ENCODE measurements at regions not wholly inside any gene's neighbourhood (a gene's known extent, or its start where the extent isn't known, plus 50 kb on each side); places are given as distances from the start of the nearest gene placed in this dataset.

- no peak overlapping the region for H3K27ac ChIP-seq
- no peaks in the 10 kb centered on the region for H3K9me3 ChIP-seq (ENCODE audit: low read depth)
- no peaks in the 10 kb centered on the region for H3K79me2 ChIP-seq
- no peaks in the 10 kb centered on the region for H4K20me1 ChIP-seq (ENCODE audit: insufficient read depth, poor library complexity, severe bottlenecking)
- DNase-seq (ENCODE audit: low spot score), result no peak
- TF ChIP-seq EZH2 (IDR thresholded peaks at IDR 0.05; ENCODE audit: borderline replicate concordance) (no peak), CTCF (IDR thresholded peaks at IDR 0.05; ENCODE audit: poor library complexity) (no peak), EZH2phosphoT487 (IDR thresholded peaks at IDR 0.05; ENCODE audit: low read depth, severe bottlenecking, unreplicated experiment) (no peak)
- H3K4me1 ChIP-seq (ENCODE audit: insufficient read depth), result no peaks in the 10 kb centered on the region
- no peak overlapping the region for H2AFZ ChIP-seq
- H3K4me2 ChIP-seq, result no peak overlapping the region
- H3K4me3 ChIP-seq, result no peak overlapping the region
- no peaks in the 10 kb centered on the region for H3K9me2 ChIP-seq (replicated peaks; ENCODE audit: insufficient read depth)
- no peaks in the 10 kb centered on the region for H3K36me3 ChIP-seq (replicated peaks; ENCODE audit: insufficient read depth, low read depth)
- WGBS (ENCODE audit: low lambda C conversion rate, missing lambda C conversion rate), result 100% methylated on average over 1 of the region's 1 CpG
- no peaks in the 10 kb centered on the region for H3K27me3 ChIP-seq
Measured at GRCh38 chr3:159210336-159210735, 408.5 kb downstream of the MFSD1 start.

- H3K27me3 ChIP-seq, result no peaks in the 10 kb centered on the region
- TF ChIP-seq EZH2 (IDR thresholded peaks at IDR 0.05; ENCODE audit: borderline replicate concordance) (no peak), EZH2phosphoT487 (IDR thresholded peaks at IDR 0.05; ENCODE audit: low read depth, severe bottlenecking, unreplicated experiment) (no peak), CTCF (IDR thresholded peaks at IDR 0.05; ENCODE audit: poor library complexity) (no peak)
- H4K20me1 ChIP-seq (ENCODE audit: insufficient read depth, poor library complexity, severe bottlenecking), result no peaks in the 10 kb centered on the region
- no peaks in the 10 kb centered on the region for H3K79me2 ChIP-seq
- no peaks in the 10 kb centered on the region for H3K4me1 ChIP-seq (ENCODE audit: insufficient read depth)
- no peak overlapping the region for H3K4me3 ChIP-seq
- no peak for DNase-seq (ENCODE audit: low spot score)
- H3K36me3 ChIP-seq (replicated peaks; ENCODE audit: insufficient read depth, low read depth), result no peaks in the 10 kb centered on the region
- no peak overlapping the region for H3K4me2 ChIP-seq
- no peak overlapping the region for H3K27ac ChIP-seq
- H2AFZ ChIP-seq, result no peak overlapping the region
- 91% methylated on average over 3 of the region's 3 CpGs for whole genome bisulfite sequencing (ENCODE audit: low lambda C conversion rate, missing lambda C conversion rate)
- no peaks in the 10 kb centered on the region for H3K9me2 ChIP-seq (replicated peaks; ENCODE audit: insufficient read depth)
- no peaks in the 10 kb centered on the region for H3K9me3 ChIP-seq (ENCODE audit: low read depth)
Measured at GRCh38 chr3:159216311-159216710, 414.5 kb downstream of the MFSD1 start.

GRCh38 chr3:159219231-159219630, 417.4 kb downstream of the MFSD1 start:
- no peak overlapping the region for H3K4me3 ChIP-seq
- no peak overlapping the region for H3K4me2 ChIP-seq
- H3K9me3 ChIP-seq (ENCODE audit: low read depth), result no peaks in the 10 kb centered on the region
- TF ChIP-seq EZH2phosphoT487 (IDR thresholded peaks at IDR 0.05; ENCODE audit: low read depth, severe bottlenecking, unreplicated experiment) (no peak), CTCF (IDR thresholded peaks at IDR 0.05; ENCODE audit: poor library complexity) (no peak), EZH2 (IDR thresholded peaks at IDR 0.05; ENCODE audit: borderline replicate concordance) (no peak)
- H4K20me1 ChIP-seq (ENCODE audit: insufficient read depth, poor library complexity, severe bottlenecking), result no peaks in the 10 kb centered on the region
- WGBS (ENCODE audit: low lambda C conversion rate, missing lambda C conversion rate), result 91% methylated on average over 3 of the region's 3 CpGs
- no peaks in the 10 kb centered on the region for H3K9me2 ChIP-seq (replicated peaks; ENCODE audit: insufficient read depth)
- H3K4me1 ChIP-seq (ENCODE audit: insufficient read depth), result no peaks in the 10 kb centered on the region
- H3K27ac ChIP-seq, result no peak overlapping the region
- no peak for DNase-seq (ENCODE audit: low spot score)
- H3K27me3 ChIP-seq, result no peaks in the 10 kb centered on the region
- H3K79me2 ChIP-seq, result no peaks in the 10 kb centered on the region
- H3K36me3 ChIP-seq (replicated peaks; ENCODE audit: insufficient read depth, low read depth), result no peaks in the 10 kb centered on the region
- no peak overlapping the region for H2AFZ ChIP-seq

GRCh38 chr3:159221335-159221734, 419.5 kb downstream of the MFSD1 start:
- H2AFZ ChIP-seq, result no peak overlapping the region
- H3K4me3 ChIP-seq, result no peak overlapping the region
- DNase-seq (ENCODE audit: low spot score), result no peak
- H3K4me2 ChIP-seq, result no peak overlapping the region
- H3K9me3 ChIP-seq (ENCODE audit: low read depth), result no peaks in the 10 kb centered on the region
- H3K27me3 ChIP-seq, result no peaks in the 10 kb centered on the region
- H3K27ac ChIP-seq, result no peak overlapping the region
- no peaks in the 10 kb centered on the region for H3K9me2 ChIP-seq (replicated peaks; ENCODE audit: insufficient read depth)
- no peaks in the 10 kb centered on the region for H4K20me1 ChIP-seq (ENCODE audit: insufficient read depth, poor library complexity, severe bottlenecking)
- 77% methylated on average over 1 of the region's 1 CpG for WGBS (ENCODE audit: low lambda C conversion rate, missing lambda C conversion rate)
- no peaks in the 10 kb centered on the region for H3K36me3 ChIP-seq (replicated peaks; ENCODE audit: insufficient read depth, low read depth)
- no peak for TF ChIP-seq CTCF (IDR thresholded peaks at IDR 0.05; ENCODE audit: poor library complexity)
- no peaks in the 10 kb centered on the region for H3K79me2 ChIP-seq
- no peaks in the 10 kb centered on the region for H3K4me1 ChIP-seq (ENCODE audit: insufficient read depth)

Measured in hepatocyte (in vitro differentiated cells).